MM.1S (cell line): ENCODE measurements at regions not wholly inside any gene's neighbourhood (a gene's known extent, or its start where the extent isn't known, plus 50 kb on each side); places are given as distances from the start of the nearest gene placed in this dataset.

Experiments used
- DNase-seq: peaks from one replicate; pipeline ENCODE4 v3.0.0-alpha.2; 2015
- H2AFZ ChIP-seq: fragments of 300-600 bp; sonication (generic); 2 replicates; pipeline ENCODE4 v1.6.0; 2016; ENCODE audit warnings: antibody characterized with exemption, low read length
- H3F3A ChIP-seq: fragments of 300-600 bp; sonication (generic); 2 replicates; pipeline ENCODE4 v1.6.1; 2016; ENCODE audit warnings: mild to moderate bottlenecking, antibody characterized with exemption, low read length, moderate library complexity, mixed read lengths; ENCODE audit not compliant: insufficient read depth
- H3K27ac ChIP-seq: fragments of 300-600 bp; sonication (generic); 2 replicates; pipeline ENCODE4 v1.5.1; 2016; ENCODE audit warnings: mild to moderate bottlenecking, low read length
- H3K27me3 ChIP-seq: fragments of 300-600 bp; sonication (generic); replicated peaks from 2 replicates; pipeline ENCODE4 v1.6.0; 2016; ENCODE audit warnings: low read length; ENCODE audit not compliant: insufficient read depth
- H3K36me3 ChIP-seq: fragments of 300-600 bp; sonication (generic); replicated peaks from 2 replicates; pipeline ENCODE4 v1.6.1; 2016; ENCODE audit warnings: mild to moderate bottlenecking, low read length, mixed read lengths; ENCODE audit not compliant: insufficient read depth
- H3K4me1 ChIP-seq: fragments of 300-600 bp; sonication (generic); 2 replicates; pipeline ENCODE4 v1.6.1; 2016; ENCODE audit warnings: low read length, mixed read lengths
- H3K4me2 ChIP-seq: fragments of 300-600 bp; sonication (generic); 2 replicates; pipeline ENCODE4 v1.6.0; 2016; ENCODE audit warnings: low read depth, low read length
- H3K4me3 ChIP-seq: fragments of 300-600 bp; sonication (generic); 2 replicates; pipeline ENCODE4 v1.5.1; 2016; ENCODE audit warnings: low read length, mixed read lengths
- H3K79me2 ChIP-seq: fragments of 300-600 bp; sonication (generic); 2 replicates; pipeline ENCODE4 v1.6.1; 2016; ENCODE audit warnings: mixed run types, low read length, mixed read lengths
- H3K9ac ChIP-seq: fragments of 300-600 bp; sonication (generic); 2 replicates; pipeline ENCODE4 v1.6.1; 2016; ENCODE audit warnings: low read length, mixed read lengths
- H3K9me2 ChIP-seq: fragments of 300-600 bp; sonication (generic); replicated peaks from 2 replicates; pipeline ENCODE4 v1.6.1; 2016; ENCODE audit warnings: mild to moderate bottlenecking, low read length, mixed read lengths; ENCODE audit not compliant: insufficient read depth
- H3K9me3 ChIP-seq: fragments of 300-600 bp; sonication (generic); replicated peaks from 2 replicates; pipeline ENCODE4 v1.6.1; 2016; ENCODE audit warnings: mild to moderate bottlenecking, low read length, mixed read lengths; ENCODE audit not compliant: insufficient read depth
- H4K20me1 ChIP-seq: fragments of 300-600 bp; sonication (generic); 2 replicates; pipeline ENCODE4 v1.6.1; 2016; ENCODE audit warnings: mild to moderate bottlenecking, low read length, moderate library complexity, mixed read lengths; ENCODE audit not compliant: insufficient read depth
- CTCF ChIP-seq: fragments of 300-600 bp; sonication (generic); IDR thresholded peaks from 2 replicates; pipeline ENCODE4 v1.5.1; 2016; ENCODE audit warnings: antibody characterized with exemption, low read length, mixed read lengths
- EZH2 ChIP-seq: fragments of 300-600 bp; sonication (generic); optimal IDR thresholded peaks from 2 replicates; pipeline ENCODE3; 2017; ENCODE audit warnings: low read depth, mild to moderate bottlenecking, antibody characterized with exemption, low read length, mixed read lengths
- EZH2phosphoT487 ChIP-seq: fragments of 300-600 bp; sonication (generic); IDR thresholded peaks from 2 replicates; pipeline ENCODE4 v1.6.1; 2018; ENCODE audit warnings: antibody characterized with exemption, low read length

- Histone ChIP-seq H2AFZ (no peak overlapping the region), H3K4me1 (no peaks in the 10 kb centered on the region), H3K9ac (no peak overlapping the region), H3K79me2 (no peaks in the 10 kb centered on the region), H3K27me3 (no peaks in the 10 kb centered on the region), H3K27ac (no peak overlapping the region), H3K4me3 (no peak overlapping the region), H4K20me1 (no peaks in the 10 kb centered on the region), H3K9me3 (no peaks in the 10 kb centered on the region), H3K4me2 (no peak overlapping the region), H3K36me3 (no peaks in the 10 kb centered on the region), H3F3A (no peaks in the 10 kb centered on the region), H3K9me2 (no peaks in the 10 kb centered on the region)
- no peak for TF ChIP-seq EZH2phosphoT487
- no peak for TF ChIP-seq EZH2
- TF ChIP-seq CTCF = no peak
- no peak for DNase-seq
These were observed 1840.1 kb upstream of the RAG2 start for GRCh38 chr11:38438091-38438490.

- no peaks in the 10 kb centered on the region for H3K27me3 ChIP-seq
- DNase-seq = no peak
- no peak overlapping the region for H3K27ac ChIP-seq
- H3K9ac ChIP-seq = no peak overlapping the region
- H3K4me2 ChIP-seq = no peak overlapping the region
- H2AFZ ChIP-seq = no peak overlapping the region
- no peaks in the 10 kb centered on the region for H3K4me1 ChIP-seq
- no peak overlapping the region for H3K4me3 ChIP-seq
- H3F3A ChIP-seq = no peaks in the 10 kb centered on the region
- TF ChIP-seq EZH2 = no peak
- TF ChIP-seq CTCF = no peak
- no peak for TF ChIP-seq EZH2phosphoT487
- H3K36me3 ChIP-seq = no peaks in the 10 kb centered on the region
- H3K9me2 ChIP-seq = no peaks in the 10 kb centered on the region
- no peaks in the 10 kb centered on the region for H3K79me2 ChIP-seq
- no peaks in the 10 kb centered on the region for H3K9me3 ChIP-seq
- H4K20me1 ChIP-seq = no peaks in the 10 kb centered on the region
These were observed 1827.5 kb upstream of the RAG2 start for GRCh38 chr11:38425578-38425977.

- DNase-seq = no peak
- Histone ChIP-seq H3K4me1 (no peaks in the 10 kb centered on the region), H3K36me3 (no peaks in the 10 kb centered on the region), H3F3A (no peaks in the 10 kb centered on the region), H3K79me2 (no peaks in the 10 kb centered on the region), H3K27me3 (no peaks in the 10 kb centered on the region), H2AFZ (no peak overlapping the region), H4K20me1 (no peaks in the 10 kb centered on the region), H3K9ac (no peak overlapping the region), H3K27ac (no peak overlapping the region), H3K4me2 (no peak overlapping the region), H3K9me3 (no peaks in the 10 kb centered on the region), H3K4me3 (no peak overlapping the region), H3K9me2 (no peaks in the 10 kb centered on the region)
- no peak for TF ChIP-seq EZH2phosphoT487
- no peak for TF ChIP-seq EZH2
- no peak for TF ChIP-seq CTCF
These were observed 1825.0 kb upstream of the RAG2 start for GRCh38 chr11:38423042-38423441.

DNA sequence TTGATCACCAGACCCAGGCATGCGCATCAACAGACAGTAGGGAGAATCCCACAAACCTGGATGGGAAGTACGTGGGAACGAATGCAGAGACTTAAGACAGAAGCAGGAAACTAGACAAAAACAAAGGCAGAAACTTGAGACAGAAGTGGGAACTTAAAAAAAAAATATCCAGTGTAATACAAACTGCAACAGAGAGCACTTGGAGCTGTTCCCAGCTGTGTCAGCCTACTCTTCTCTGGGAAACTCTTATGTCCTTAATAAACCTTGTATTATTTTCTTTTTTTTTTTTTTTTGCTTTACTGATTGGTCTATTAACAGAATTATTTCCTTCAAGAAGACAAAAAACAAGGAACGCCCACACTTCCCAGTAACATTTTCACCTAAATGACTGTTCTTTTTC is 1818.1 kb upstream of the RAG2 start:
- TF ChIP-seq EZH2phosphoT487 (no peak), EZH2 (no peak), CTCF (no peak)
- no peak overlapping the region for H3K9ac ChIP-seq
- H3K27me3 ChIP-seq = no peaks in the 10 kb centered on the region
- H3F3A ChIP-seq = no peaks in the 10 kb centered on the region
- H3K4me3 ChIP-seq = no peak overlapping the region
- H2AFZ ChIP-seq = no peak overlapping the region
- H4K20me1 ChIP-seq = no peaks in the 10 kb centered on the region
- DNase-seq = no peak
- H3K79me2 ChIP-seq = no peaks in the 10 kb centered on the region
- H3K36me3 ChIP-seq = no peaks in the 10 kb centered on the region
- H3K9me2 ChIP-seq = no peaks in the 10 kb centered on the region
- H3K4me2 ChIP-seq = no peak overlapping the region
- no peaks in the 10 kb centered on the region for H3K4me1 ChIP-seq
- H3K27ac ChIP-seq = no peak overlapping the region
- H3K9me3 ChIP-seq = no peaks in the 10 kb centered on the region
